Heart left ventricle (tissue), 13 donors: ENCODE measurements at regions not wholly inside any gene's neighbourhood (a gene's known extent, or its start where the extent isn't known, plus 50 kb on each side); places are given as distances from the start of the nearest gene placed in this dataset.

Experiments
- CTCF ChIP-seq, 12 donors: fragments of 200-600 bp; sonication (generic) in 4 of 12; IDR thresholded peaks; one replicate each; pipeline versions ENCODE4 v1.5.0 to v1.8.0; 2018 to 2022; ENCODE audit warnings: antibody characterized with exemption in 12 of 12, mild to moderate bottlenecking in 5 of 12
- POLR2A ChIP-seq, 2 donors: fragments of 450-650 bp; IDR thresholded peaks; one replicate each; pipeline ENCODE4 v1.6.1; 2017; ENCODE audit warnings: antibody characterized with exemption in 2 of 2, mild to moderate bottlenecking in 2 of 2, moderate library complexity in 2 of 2
- donor health status: ischemic (EF 13 %, LVEDD 7.1; RV severe dilation, severe dysfunction).
- donor health status: DM: no; HTN: yes; CAD: no.
- donor health status: DM: no; HTN: no; CAD: no.
- donor health status: ischemic (EF 25% LVEDD 6.9; RV normal size, moderate dysfunction).
- donor health status: ischemic (EF 25% LVEDD 5.7; RV mildly dilated, moderate dysfunction).
- donor health status: ischemic (EF 35%, LVEDD 5.7; RV mildly dilated, moderate dysfunction).
- donor health status: nonischemic (EF 11% LVEDD 7.7; RV severe dilation, severe dysfunction).
- donor health status: DM: yes; HTN: yes; CAD: no.
- donor health status: PGD.
- donor health status: ischemic (EF 29% LVEDD 5.4; RV normal size, mild dysfunction).
- donor health status: nonischemic (EF 23%, LVEDD 6.1; RV moderate dilation, normal function).

- TF ChIP-seq CTCF (IDR thresholded peaks at IDR 0.05) (no peak), POLR2A (IDR thresholded peaks at IDR 0.05) (no peak)
Measured at GRCh38 chr9:75231167-75231566, 142.9 kb downstream of the OSTF1 start.
